Omental fat pad (tissue), 3 donors: ENCODE measurements at regions not wholly inside any gene's neighbourhood (a gene's known extent, or its start where the extent isn't known, plus 50 kb on each side); places are given as distances from the start of the nearest gene placed in this dataset.

Experiments
- ATAC-seq: fragments of 150-250 bp; one replicate; pipeline ENCODE4 v1.9.1; 2016; ENCODE audit warnings: mild to moderate bottlenecking, moderate library complexity; ENCODE audit not compliant: low FRiP score
- DNase-seq: peaks from one replicate; pipeline ENCODE4 v3.0.0-alpha.2; 2019; ENCODE audit warnings: low spot score
- CTCF ChIP-seq, 3 donors: fragments of 450-650 bp; IDR thresholded peaks; one replicate each; pipeline ENCODE4 v1.5.1; 2016 to 2017; ENCODE audit warnings: antibody characterized with exemption in 3 of 3, mild to moderate bottlenecking in 3 of 3, moderate library complexity in 2 of 3

- TF ChIP-seq CTCF (IDR thresholded peaks at IDR 0.05): no peak
- ATAC-seq (no peak), DNase-seq (no peak)
Measured at GRCh38 chrX:20454117-20454516, 187.4 kb upstream of the RPS6KA3 start.

- DNase-seq (no peak), ATAC-seq (no peak)
- TF ChIP-seq CTCF (IDR thresholded peaks at IDR 0.05): no peak
Measured at GRCh38 chrX:20452487-20452886, 185.8 kb upstream of the RPS6KA3 start.

GRCh38 chrX:20451929-20452328, 185.2 kb upstream of the RPS6KA3 start:
- TF ChIP-seq CTCF (IDR thresholded peaks at IDR 0.05): no peak
- no peak for DNase-seq
- no peak for ATAC-seq

GRCh38 chrX:20445109-20445508, 178.4 kb upstream of the RPS6KA3 start:
- TF ChIP-seq CTCF (IDR thresholded peaks at IDR 0.05): no peak
- ATAC-seq: no peak
- DNase-seq: no peak

- ATAC-seq: peak; percentile 50
- peak; percentile 85 for DNase-seq
- TF ChIP-seq CTCF (IDR thresholded peaks at IDR 0.05): peak in 1 of 3 donors; percentile 10
Measured at GRCh38 chrX:20442597-20442996, 175.9 kb upstream of the RPS6KA3 start.

GRCh38 chrX:20441123-20441522, 174.4 kb upstream of the RPS6KA3 start:
- no peak for ATAC-seq

More at GRCh38 chrX:20441123-20441522, 174.4 kb upstream of the RPS6KA3 start:
- TF ChIP-seq CTCF (IDR thresholded peaks at IDR 0.05): no peak
- no peak for DNase-seq
